H1 (cell line): ENCODE measurements at regions not wholly inside any gene's neighbourhood (a gene's known extent, or its start where the extent isn't known, plus 50 kb on each side); places are given as distances from the start of the nearest gene placed in this dataset.

Experiments used
- CBX8 ChIP-seq: fragments of 300-800, 300-1000 bp; sonication (generic); IDR thresholded peaks from 2 replicates; pipeline ENCODE4 v1.7.1; 2016; ENCODE audit warnings: low read depth, low read length, borderline replicate concordance
- FOSL1 ChIP-seq: IDR thresholded peaks from 2 replicates; pipeline ENCODE4 v1.6.1; 2011; ENCODE audit warnings: mild to moderate bottlenecking, low read depth, low read length, moderate library complexity; ENCODE audit not compliant: insufficient read depth
- KDM4A ChIP-seq: IDR thresholded peaks from one replicate; pipeline ENCODE4 v1.7.1; 2012; ENCODE audit warnings: low read depth, mild to moderate bottlenecking, moderate library complexity, low read length, inconsistent platforms; ENCODE audit not compliant: severe bottlenecking
- POLR2AphosphoS5 ChIP-seq: IDR thresholded peaks from 2 replicates; pipeline ENCODE4 v1.6.1; 2011; ENCODE audit warnings: low read depth, low read length
- TF ChIP-seq, protein P1 (sequence below): IDR thresholded peaks from 2 replicates; pipeline ENCODE4 v1.6.1; 2012; ENCODE audit warnings: inconsistent platforms

DNA sequence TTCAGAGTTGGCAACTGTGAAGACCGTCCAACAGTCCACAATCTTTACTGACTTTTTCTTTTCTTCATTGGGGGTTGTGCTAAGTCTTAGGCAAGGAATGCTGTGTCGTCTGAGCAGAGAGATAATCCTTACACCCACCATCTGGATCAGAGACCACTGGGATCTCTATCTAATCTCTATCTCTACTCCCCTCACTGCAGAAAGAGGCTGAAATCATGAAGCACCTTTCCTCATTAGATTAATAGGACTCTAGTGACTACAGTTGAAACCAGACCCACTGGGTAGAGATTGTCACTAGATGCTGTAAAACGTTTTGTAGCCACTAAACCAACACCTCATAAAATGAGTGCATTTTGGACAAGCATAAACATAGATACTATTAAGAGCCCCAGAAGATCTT lies 387.4 kb upstream of the CELF2 start (continued):
- no peak for TF ChIP-seq FOSL1
- no peak for TF ChIP-seq POLR2AphosphoS5
- TF ChIP-seq, protein P1, sequence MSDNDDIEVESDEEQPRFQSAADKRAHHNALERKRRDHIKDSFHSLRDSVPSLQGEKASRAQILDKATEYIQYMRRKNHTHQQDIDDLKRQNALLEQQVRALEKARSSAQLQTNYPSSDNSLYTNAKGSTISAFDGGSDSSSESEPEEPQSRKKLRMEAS, result no peak
- TF ChIP-seq KDM4A, result no peak
- TF ChIP-seq CBX8, result no peak
